Endothelial cell (in vitro differentiated cells): ENCODE measurements at regions not wholly inside any gene's neighbourhood (a gene's known extent, or its start where the extent isn't known, plus 50 kb on each side); places are given as distances from the start of the nearest gene placed in this dataset.

Experiments
- DNase-seq: peaks from one replicate; pipeline ENCODE4 v3.0.0; 2021; ENCODE audit warnings: low spot score
- H3K27ac Mint-ChIP-seq: one replicate; pipeline ENCODE4 v1.8.0; 2021; ENCODE audit warnings: mixed read lengths, inconsistent platforms; ENCODE audit not compliant: unreplicated experiment
- H3K27me3 Mint-ChIP-seq: one replicate; pipeline ENCODE4 v1.8.0; 2021; ENCODE audit warnings: mild to moderate bottlenecking, moderate library complexity, mixed read lengths, inconsistent platforms; ENCODE audit not compliant: unreplicated experiment
- H3K36me3 Mint-ChIP-seq: one replicate; pipeline ENCODE4 v1.8.0; 2021; ENCODE audit warnings: mild to moderate bottlenecking, low read depth, mixed read lengths, inconsistent platforms; ENCODE audit not compliant: unreplicated experiment
- H3K4me1 Mint-ChIP-seq: one replicate; pipeline ENCODE4 v1.8.0; 2021; ENCODE audit warnings: mild to moderate bottlenecking, mixed read lengths, inconsistent platforms; ENCODE audit not compliant: unreplicated experiment
- H3K4me3 Mint-ChIP-seq: one replicate; pipeline ENCODE4 v1.8.0; 2021; ENCODE audit warnings: mild to moderate bottlenecking, mixed read lengths, inconsistent platforms; ENCODE audit not compliant: unreplicated experiment
- H3K9me3 Mint-ChIP-seq: one replicate; pipeline ENCODE4 v1.8.0; 2021; ENCODE audit warnings: mixed read lengths, inconsistent platforms; ENCODE audit not compliant: unreplicated experiment
- TF ChIP-seq, protein P1 (sequence below): fragments of 200-600 bp; sonication (generic); IDR thresholded peaks from one replicate; pipeline ENCODE4 v1.5.0; 2021; ENCODE audit warnings: antibody characterized with exemption; ENCODE audit not compliant: unreplicated experiment

DNA sequence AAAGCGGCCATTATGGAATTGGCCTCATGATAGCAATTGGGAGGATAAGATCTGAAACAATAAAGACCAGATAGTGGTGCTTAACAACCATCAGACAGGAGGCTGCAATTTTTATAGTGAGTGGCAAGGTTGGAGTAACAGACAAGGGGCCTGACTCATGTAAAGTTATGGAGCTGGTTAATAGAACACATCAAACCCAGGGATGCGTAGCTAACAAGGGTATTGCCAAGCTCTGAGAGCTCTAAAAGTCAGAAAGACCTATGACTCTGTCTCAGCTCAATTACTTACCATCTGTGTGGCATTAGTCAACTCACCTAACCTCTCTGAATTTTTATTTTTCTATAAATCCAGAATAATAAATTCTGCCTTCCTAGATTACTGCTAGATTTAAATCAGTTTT, 1731.5 kb upstream of the FLRT2 start:
- no peaks in the 10 kb centered on the region for H3K9me3 Mint-ChIP-seq
- no peak overlapping the region for H3K4me3 Mint-ChIP-seq
- H3K36me3 Mint-ChIP-seq = no peaks in the 10 kb centered on the region
- no peak for DNase-seq
- no peak overlapping the region for H3K27ac Mint-ChIP-seq
- no peaks in the 10 kb centered on the region for H3K4me1 Mint-ChIP-seq
- no peaks in the 10 kb centered on the region for H3K27me3 Mint-ChIP-seq
- TF ChIP-seq, protein P1, sequence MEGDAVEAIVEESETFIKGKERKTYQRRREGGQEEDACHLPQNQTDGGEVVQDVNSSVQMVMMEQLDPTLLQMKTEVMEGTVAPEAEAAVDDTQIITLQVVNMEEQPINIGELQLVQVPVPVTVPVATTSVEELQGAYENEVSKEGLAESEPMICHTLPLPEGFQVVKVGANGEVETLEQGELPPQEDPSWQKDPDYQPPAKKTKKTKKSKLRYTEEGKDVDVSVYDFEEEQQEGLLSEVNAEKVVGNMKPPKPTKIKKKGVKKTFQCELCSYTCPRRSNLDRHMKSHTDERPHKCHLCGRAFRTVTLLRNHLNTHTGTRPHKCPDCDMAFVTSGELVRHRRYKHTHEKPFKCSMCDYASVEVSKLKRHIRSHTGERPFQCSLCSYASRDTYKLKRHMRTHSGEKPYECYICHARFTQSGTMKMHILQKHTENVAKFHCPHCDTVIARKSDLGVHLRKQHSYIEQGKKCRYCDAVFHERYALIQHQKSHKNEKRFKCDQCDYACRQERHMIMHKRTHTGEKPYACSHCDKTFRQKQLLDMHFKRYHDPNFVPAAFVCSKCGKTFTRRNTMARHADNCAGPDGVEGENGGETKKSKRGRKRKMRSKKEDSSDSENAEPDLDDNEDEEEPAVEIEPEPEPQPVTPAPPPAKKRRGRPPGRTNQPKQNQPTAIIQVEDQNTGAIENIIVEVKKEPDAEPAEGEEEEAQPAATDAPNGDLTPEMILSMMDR = no peak

DNA sequence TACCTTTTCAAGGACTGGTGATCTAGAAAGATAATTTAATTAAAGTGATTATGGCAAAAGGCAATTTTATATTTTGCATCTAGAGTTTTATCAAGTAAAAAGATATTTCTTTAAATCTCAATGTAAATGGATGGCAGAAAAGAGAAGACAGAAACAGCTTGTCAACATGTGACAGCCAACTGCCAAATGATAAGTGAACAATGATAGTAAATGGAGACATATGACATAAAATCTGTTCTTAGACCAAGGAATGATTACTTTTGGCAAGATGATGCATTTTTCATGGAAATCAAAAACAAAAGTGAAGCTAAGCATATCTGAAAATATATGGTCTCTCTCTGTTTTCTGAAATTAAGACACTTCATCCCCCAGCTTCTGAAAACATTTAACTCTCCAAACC, 1730.7 kb upstream of the FLRT2 start:
- Mint-ChIP-seq H3K27ac (no peak overlapping the region), H3K4me3 (no peak overlapping the region), H3K36me3 (no peaks in the 10 kb centered on the region), H3K4me1 (no peaks in the 10 kb centered on the region), H3K27me3 (no peaks in the 10 kb centered on the region), H3K9me3 (no peaks in the 10 kb centered on the region)
- no peak for DNase-seq
- TF ChIP-seq, protein P1 = no peak

DNA sequence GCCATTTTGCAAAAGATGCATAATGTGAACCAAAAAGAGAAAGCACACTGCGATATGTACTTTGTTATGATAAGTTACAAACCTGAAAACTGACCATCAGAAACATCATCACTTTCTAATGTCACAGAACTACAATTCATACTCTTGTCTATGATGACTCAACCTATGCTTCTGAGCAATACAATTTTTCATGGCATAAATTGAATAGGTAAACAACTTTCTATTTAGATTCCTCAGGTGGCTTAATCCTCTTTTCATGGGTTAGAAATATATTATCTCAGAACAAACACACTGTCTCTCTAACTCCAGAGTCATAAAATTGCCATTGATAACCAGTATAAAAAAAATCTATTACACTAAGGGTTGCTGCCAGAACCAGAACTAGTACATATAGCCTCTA, 1715.0 kb upstream of the FLRT2 start:
- Mint-ChIP-seq H3K4me1 (no peaks in the 10 kb centered on the region), H3K27me3 (no peaks in the 10 kb centered on the region), H3K9me3 (no peaks in the 10 kb centered on the region), H3K4me3 (no peak overlapping the region), H3K36me3 (no peaks in the 10 kb centered on the region), H3K27ac (no peak overlapping the region)
- TF ChIP-seq, protein P1 = no peak
- no peak for DNase-seq

DNA sequence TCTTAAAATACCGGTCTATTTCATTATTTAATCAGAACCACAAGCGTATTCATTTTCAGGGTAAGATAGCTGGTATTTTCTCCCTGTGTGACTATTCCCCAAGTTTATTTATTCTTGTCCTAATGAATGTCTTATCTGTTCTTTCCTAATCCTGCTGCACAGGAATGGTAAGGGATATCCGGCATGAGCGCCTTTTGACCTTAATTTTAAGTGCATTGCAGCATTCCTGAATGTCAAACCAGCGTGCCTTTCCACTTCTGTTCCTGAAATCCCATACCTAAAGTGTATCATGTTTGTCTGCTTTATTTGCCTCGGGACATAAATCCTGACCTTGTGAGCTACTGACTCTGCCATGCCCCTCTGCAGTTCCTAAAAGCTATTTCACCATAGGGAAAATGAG, 1713.2 kb upstream of the FLRT2 start:
- H3K36me3 Mint-ChIP-seq = no peaks in the 10 kb centered on the region
- no peaks in the 10 kb centered on the region for H3K27me3 Mint-ChIP-seq
- no peaks in the 10 kb centered on the region for H3K9me3 Mint-ChIP-seq
- no peak overlapping the region for H3K27ac Mint-ChIP-seq
- no peak for DNase-seq
- H3K4me3 Mint-ChIP-seq = no peak overlapping the region
- no peaks in the 10 kb centered on the region for H3K4me1 Mint-ChIP-seq
- TF ChIP-seq, protein P1 = no peak

DNA sequence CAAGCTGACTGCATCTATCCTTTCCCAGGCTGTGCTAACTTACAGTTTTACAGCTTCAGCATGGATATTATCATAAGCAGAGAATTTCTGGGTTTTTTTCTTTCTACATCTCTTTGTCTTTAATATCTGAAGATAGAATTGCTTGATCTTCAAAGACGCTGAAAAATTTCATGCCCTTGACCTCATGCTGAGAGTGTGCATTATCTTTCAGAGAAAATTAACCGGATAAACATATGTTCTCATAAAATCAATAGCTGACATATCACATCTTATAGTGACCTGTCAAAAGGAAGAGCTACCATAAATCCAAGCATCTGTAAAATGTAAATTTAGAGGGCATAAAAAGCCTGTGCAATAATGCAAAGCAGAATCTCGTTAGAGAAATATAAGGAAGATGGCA, 1704.1 kb upstream of the FLRT2 start:
- Mint-ChIP-seq H3K27ac (no peak overlapping the region), H3K9me3 (no peaks in the 10 kb centered on the region), H3K36me3 (no peaks in the 10 kb centered on the region), H3K4me3 (no peak overlapping the region), H3K27me3 (no peaks in the 10 kb centered on the region), H3K4me1 (no peaks in the 10 kb centered on the region)
- no peak for DNase-seq
- TF ChIP-seq, protein P1 = no peak
